ENCODE measurements at regions not wholly inside any gene's neighbourhood (a gene's known extent, or its start where the extent isn't known, plus 50 kb on each side); places are given as distances from the start of the nearest gene placed in this dataset.

DNA sequence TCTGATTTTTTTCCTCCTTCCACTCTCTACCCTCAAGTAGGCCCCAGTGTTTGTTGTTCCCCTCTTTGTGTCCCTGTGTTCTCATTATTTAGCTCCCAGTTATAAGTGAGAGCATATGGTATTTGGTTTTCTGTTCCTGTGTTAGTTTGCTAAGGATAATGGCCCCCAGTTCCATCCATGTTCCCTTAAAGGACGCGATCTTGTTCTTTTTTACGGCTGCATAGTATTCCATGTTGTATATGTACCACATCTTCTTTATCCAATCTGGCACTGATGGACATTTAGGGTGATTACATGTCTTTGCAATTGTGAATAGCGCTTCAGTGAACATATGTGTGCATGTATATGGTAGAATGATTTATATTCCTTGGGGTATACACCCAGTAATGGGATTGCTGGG is 54.5 kb upstream of the BTC start:
- TF ChIP-seq, protein P1, sequence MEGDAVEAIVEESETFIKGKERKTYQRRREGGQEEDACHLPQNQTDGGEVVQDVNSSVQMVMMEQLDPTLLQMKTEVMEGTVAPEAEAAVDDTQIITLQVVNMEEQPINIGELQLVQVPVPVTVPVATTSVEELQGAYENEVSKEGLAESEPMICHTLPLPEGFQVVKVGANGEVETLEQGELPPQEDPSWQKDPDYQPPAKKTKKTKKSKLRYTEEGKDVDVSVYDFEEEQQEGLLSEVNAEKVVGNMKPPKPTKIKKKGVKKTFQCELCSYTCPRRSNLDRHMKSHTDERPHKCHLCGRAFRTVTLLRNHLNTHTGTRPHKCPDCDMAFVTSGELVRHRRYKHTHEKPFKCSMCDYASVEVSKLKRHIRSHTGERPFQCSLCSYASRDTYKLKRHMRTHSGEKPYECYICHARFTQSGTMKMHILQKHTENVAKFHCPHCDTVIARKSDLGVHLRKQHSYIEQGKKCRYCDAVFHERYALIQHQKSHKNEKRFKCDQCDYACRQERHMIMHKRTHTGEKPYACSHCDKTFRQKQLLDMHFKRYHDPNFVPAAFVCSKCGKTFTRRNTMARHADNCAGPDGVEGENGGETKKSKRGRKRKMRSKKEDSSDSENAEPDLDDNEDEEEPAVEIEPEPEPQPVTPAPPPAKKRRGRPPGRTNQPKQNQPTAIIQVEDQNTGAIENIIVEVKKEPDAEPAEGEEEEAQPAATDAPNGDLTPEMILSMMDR (IDR thresholded peaks at IDR 0.05; ENCODE audit: low read depth, low read length, missing control alignments): no peak
- no peak overlapping the region for H3K4me3 ChIP-seq (replicated peaks; ENCODE audit: low read depth, low read length)
- no peak for DNase-seq (ENCODE audit: extremely low read depth, low read depth)

DNA sequence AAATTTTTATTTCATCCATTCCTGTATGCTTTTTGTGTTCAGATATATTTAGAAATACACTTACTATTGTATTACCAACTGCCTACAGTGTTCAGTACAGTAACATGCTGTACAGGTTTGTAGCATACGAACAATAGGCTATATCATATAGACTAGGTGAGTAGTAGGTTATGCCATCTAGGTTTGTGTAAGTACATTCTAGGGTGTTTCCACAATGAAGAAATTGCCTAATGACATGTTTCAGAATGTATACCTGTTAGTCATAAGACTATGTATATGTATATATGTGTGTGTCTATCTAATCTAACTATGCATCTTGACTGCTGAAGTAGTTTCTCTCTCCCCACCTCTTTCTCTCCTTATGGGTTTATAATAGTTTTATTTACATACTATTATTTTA is 51.5 kb upstream of the BTC start:
- TF ChIP-seq, protein P1 (IDR thresholded peaks at IDR 0.05; ENCODE audit: low read depth, low read length, missing control alignments): no peak
- no peak for DNase-seq (ENCODE audit: extremely low read depth, low read depth)

More for the DNA sequence above, 51.5 kb upstream of the BTC start:
- H3K4me3 ChIP-seq (replicated peaks; ENCODE audit: low read depth, low read length): no peak overlapping the region

Data from HFF-Myc (cell line).